K562 (cell line): ENCODE measurements at regions not wholly inside any gene's neighbourhood (a gene's known extent, or its start where the extent isn't known, plus 50 kb on each side); places are given as distances from the start of the nearest gene placed in this dataset.

Source experiments
- ATAC-seq: fragments of 200-7000 bp; cut with Tn5 transposase; 3 replicates; pipeline ENCODE4 v1.9.1; 2020; ENCODE audit warnings: moderate library complexity
- BruUV-seq: library from RNA; stranded (reverse); fragments of 400-500 nt; replicated peaks from 2 replicates; lab custom pipeline; 2021; lab: Mats Ljungman, UMichigan
- CTCF ChIA-PET: fragments of 300-600 bp; formaldehyde crosslinking; extraction: SDS; loops from one replicate; lab custom pipeline; 2021; ENCODE audit warnings: low intra/inter-chr PET ratio; lab: Yijun Ruan, JAX
- POLR2A ChIA-PET: fragments of 300-600, 350-650 bp; sonication (Branson Sonifier 250); formaldehyde crosslinking; extraction: SDS; loops from one replicate; lab custom pipeline; 2021; ENCODE audit warnings: antibody characterized with exemption, inconsistent platforms; lab: Yijun Ruan, JAX
- DNase-seq, 4 experiments: peaks; one replicate each; pipeline versions ENCODE4 v3.0.0 to v3.0.0-alpha.2; 2011 to 2018; ENCODE audit warnings: low spot score in 3 of 4, mixed read lengths in 3 of 4; ENCODE audit errors: extremely low read depth in 1 of 4
- FAIRE-seq: peaks from 2 replicates; lab custom pipeline; 2011; peaks lifted over from hg19 to GRCh38; lab: Jason Lieb, UNC
- H2AFZ ChIP-seq: 2 replicates; pipeline ENCODE4 v1.6.0; 2011; ENCODE audit warnings: low read depth, low read length, control low read depth, inconsistent platforms
- H3K27ac ChIP-seq: fragments of 200-600 bp; 3 replicates; pipeline ENCODE4 v1.8.0; 2011; ENCODE audit warnings: low read depth, mild to moderate bottlenecking, control low read depth, inconsistent platforms, low read length, moderate library complexity, mixed read lengths; ENCODE audit errors: extremely low read depth
- H3K27me3 ChIP-seq, 2 experiments: fragments of 300-600 bp in 1 of 2; 2 replicates in 1 of 2; 3 replicates in 1 of 2; pipeline versions ENCODE4 v1.6.0 to v1.8.0; 2011; ENCODE audit warnings: inconsistent platforms in 2 of 2, low read length in 2 of 2, mild to moderate bottlenecking in 1 of 2, mixed read lengths in 1 of 2, moderate library complexity in 1 of 2; ENCODE audit not compliant: control insufficient read depth in 2 of 2, insufficient read depth in 2 of 2
- H3K36me3 ChIP-seq: fragments of 300-600 bp; 3 replicates; pipeline ENCODE4 v1.8.0; 2011; ENCODE audit warnings: mild to moderate bottlenecking, low read length, inconsistent platforms; ENCODE audit not compliant: control insufficient read depth, insufficient read depth
- H3K4me1 ChIP-seq, 2 experiments: fragments of 200-600 bp in 1 of 2; replicated peaks in 1 of 2; 2 replicates in 1 of 2; 3 replicates in 1 of 2; pipeline versions ENCODE4 v1.5.1 to v1.8.0; 2011; ENCODE audit warnings: inconsistent platforms in 2 of 2, low read length in 2 of 2, mild to moderate bottlenecking in 1 of 2, mixed read lengths in 1 of 2, moderate library complexity in 1 of 2; ENCODE audit not compliant: control insufficient read depth in 2 of 2, insufficient read depth in 2 of 2
- H3K4me2 ChIP-seq: 2 replicates; pipeline ENCODE4 v1.6.1; 2011; ENCODE audit warnings: low read length, control low read depth, inconsistent platforms, mixed read lengths; ENCODE audit not compliant: insufficient read depth
- H3K4me3 ChIP-seq: fragments of 200-600 bp; sonication (generic), shearing (Covaris generic); 2 replicates; pipeline ENCODE4 v1.5.1; 2016; ENCODE audit warnings: control low read depth, inconsistent platforms
- H3K79me2 ChIP-seq: fragments of 200-600 bp; 3 replicates; pipeline ENCODE4 v1.8.0; 2011; ENCODE audit warnings: low read length, inconsistent platforms; ENCODE audit not compliant: control insufficient read depth, insufficient read depth
- H3K9ac ChIP-seq, 2 experiments: 2 replicates each; pipeline versions ENCODE4 v1.6.0 to v1.6.1; 2011; ENCODE audit warnings: low read depth in 2 of 2, low read length in 2 of 2, control low read depth in 1 of 2, inconsistent platforms in 1 of 2, mild to moderate bottlenecking in 1 of 2, mixed read lengths in 1 of 2; ENCODE audit not compliant: insufficient read depth in 1 of 2
- H3K9me1 ChIP-seq: one replicate; pipeline ENCODE4 v1.6.0; 2011; ENCODE audit warnings: inconsistent platforms, mild to moderate bottlenecking, low read length, moderate library complexity; ENCODE audit not compliant: control insufficient read depth, insufficient read depth
- H3K9me3 ChIP-seq: replicated peaks from 2 replicates; pipeline ENCODE4 v1.5.1; 2011; ENCODE audit warnings: low read depth, low read length, inconsistent platforms; ENCODE audit not compliant: control insufficient read depth, insufficient read depth
- H4K20me1 ChIP-seq: replicated peaks from 2 replicates; pipeline ENCODE4 v1.6.1; 2011; ENCODE audit warnings: low read length, inconsistent platforms, mixed read lengths; ENCODE audit not compliant: control insufficient read depth, insufficient read depth
- KLF6 ChIP-seq: fragments of 250-450 bp; sonication (Bioruptor Pico); IDR thresholded peaks from 2 replicates; pipeline ENCODE4 v1.4.0; 2020; ENCODE audit warnings: mild to moderate bottlenecking, moderate library complexity, borderline replicate concordance
- MECOM ChIP-seq: fragments of 250-450 bp; sonication (Bioruptor Pico); IDR thresholded peaks from 2 replicates; pipeline ENCODE4 v1.8.0; 2022; ENCODE audit warnings: inconsistent platforms
- NFATC3 ChIP-seq: fragments of 450-650 bp; IDR thresholded peaks from 2 replicates; pipeline ENCODE4 v1.6.1; 2017; ENCODE audit warnings: mild to moderate bottlenecking
- SIN3A ChIP-seq, 2 experiments: fragments of 150-350 bp in 1 of 2; IDR thresholded peaks; 2 replicates each; pipeline ENCODE4 v1.6.1; 2011 to 2016; ENCODE audit warnings: borderline replicate concordance in 2 of 2, low read depth in 2 of 2, low read length in 2 of 2, mild to moderate bottlenecking in 2 of 2, moderate library complexity in 2 of 2; ENCODE audit not compliant: control insufficient read depth in 1 of 2
- WGBS: fragments of 100-300 bp; shearing (Covaris generic); methylation state at CpG from one replicate; pipeline ENCODE4 v1.1.6; 2016; ENCODE audit warnings: low coverage, mixed read lengths; ENCODE audit not compliant: insufficient coverage; ENCODE audit errors: missing lambda C conversion rate; 5-methylcytosine and 5-hydroxymethylcytosine counted together
- in situ Hi-C: fragments of 300-500 bp; cut with MboI; formaldehyde crosslinking; loops from 4 replicates; pipeline ENCODE4 v1.15.0; 2018; ENCODE audit warnings: inconsistent platforms, mixed read lengths
- intact Hi-C: fragments of 100-400 bp; cut with micrococcal nuclease; formaldehyde crosslinking; loops from 2 replicates; pipeline ENCODE4 v1.14.2; 2022
- TF ChIP-seq, protein P1 (sequence below), 3 experiments: IDR thresholded peaks in 2 of 3; conservative IDR thresholded peaks in 1 of 3; 2 replicates each; pipeline ENCODE4 v1.5.1; 2011 to 2012; ENCODE audit warnings: low read length in 3 of 3, mild to moderate bottlenecking in 3 of 3, control low read depth in 2 of 3, improper control_type of control experiment in 1 of 3, inconsistent platforms in 1 of 3, low read depth in 1 of 3, mixed read lengths in 1 of 3, moderate library complexity in 1 of 3; ENCODE audit not compliant: insufficient read depth in 2 of 3

DNA sequence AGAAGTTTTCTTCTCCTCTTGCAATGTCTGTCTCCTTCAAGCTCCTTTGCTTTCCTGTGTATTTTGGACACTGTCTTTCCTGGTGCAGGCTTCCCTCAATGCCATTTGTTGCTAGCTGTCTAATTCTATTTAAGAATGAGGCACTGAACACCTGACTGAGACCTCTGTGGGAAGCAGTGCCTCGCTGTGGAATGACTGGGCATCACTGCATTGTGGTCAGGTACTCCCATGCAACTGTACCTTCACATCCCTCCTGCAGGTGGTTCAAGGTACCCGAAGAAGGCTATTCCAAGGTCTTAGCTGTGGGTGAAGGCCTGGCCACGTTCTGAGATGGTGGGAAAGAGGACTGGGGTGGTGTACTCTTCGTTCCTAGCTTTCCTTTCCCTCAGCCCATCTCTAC lies 152.8 kb upstream of the CTAGE1 start:
- Histone ChIP-seq H3K4me2 (no peak overlapping the region), H3K4me3 (no peak overlapping the region), H3K9me3 (no peaks in the 10 kb centered on the region), H3K27ac (no peak overlapping the region), H3K36me3 (no peaks in the 10 kb centered on the region), H3K9ac (no peak overlapping the region), H4K20me1 (no peaks in the 10 kb centered on the region), H3K9me1 (no peaks in the 10 kb centered on the region), H3K27me3 (peaks cover 0 to 6% of the 10 kb centered on the region in 2 experiments; a peak in 2 of 5 replicates), H2AFZ (no peak overlapping the region), H3K4me1 (no peaks in the 10 kb centered on the region), H3K79me2 (no peaks in the 10 kb centered on the region)
- no TSS peak for BruUV-seq
- ATAC-seq = no peak; the same call in 2 of the 3 replicates
- 0% methylated on average over 4 of the region's 4 CpGs for WGBS
- no peak for FAIRE-seq
- no peak for DNase-seq
- intact Hi-C loops (no loop called here), in situ Hi-C loops (loop anchor here (25.0 kb wide), 1 partner anchor 658 kb away; no protein-coding TSS in a partner anchor)
- ChIA-PET CTCF (no interaction called here), POLR2A (interaction anchor here (0.8 kb wide), 1 partner anchor 13 kb away, joined by 5 read pairs; no protein-coding TSS in a partner anchor)
- no peak for TF ChIP-seq SIN3A (IDR thresholded peaks at IDR 0.05; ENCODE audit: borderline replicate concordance in 2 of 2, control insufficient read depth in 1 of 2, low read depth in 2 of 2, low read length in 2 of 2)
- TF ChIP-seq, protein P1, sequence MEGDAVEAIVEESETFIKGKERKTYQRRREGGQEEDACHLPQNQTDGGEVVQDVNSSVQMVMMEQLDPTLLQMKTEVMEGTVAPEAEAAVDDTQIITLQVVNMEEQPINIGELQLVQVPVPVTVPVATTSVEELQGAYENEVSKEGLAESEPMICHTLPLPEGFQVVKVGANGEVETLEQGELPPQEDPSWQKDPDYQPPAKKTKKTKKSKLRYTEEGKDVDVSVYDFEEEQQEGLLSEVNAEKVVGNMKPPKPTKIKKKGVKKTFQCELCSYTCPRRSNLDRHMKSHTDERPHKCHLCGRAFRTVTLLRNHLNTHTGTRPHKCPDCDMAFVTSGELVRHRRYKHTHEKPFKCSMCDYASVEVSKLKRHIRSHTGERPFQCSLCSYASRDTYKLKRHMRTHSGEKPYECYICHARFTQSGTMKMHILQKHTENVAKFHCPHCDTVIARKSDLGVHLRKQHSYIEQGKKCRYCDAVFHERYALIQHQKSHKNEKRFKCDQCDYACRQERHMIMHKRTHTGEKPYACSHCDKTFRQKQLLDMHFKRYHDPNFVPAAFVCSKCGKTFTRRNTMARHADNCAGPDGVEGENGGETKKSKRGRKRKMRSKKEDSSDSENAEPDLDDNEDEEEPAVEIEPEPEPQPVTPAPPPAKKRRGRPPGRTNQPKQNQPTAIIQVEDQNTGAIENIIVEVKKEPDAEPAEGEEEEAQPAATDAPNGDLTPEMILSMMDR (IDR thresholded peaks at IDR 0.05 in 2 of 3, conservative IDR thresholded peaks at IDR 0.05 in 1 of 3; ENCODE audit: insufficient read depth in 2 of 3, low read depth in 1 of 3, low read length in 3 of 3) = 0 out of 6 replicates have a peak, but pooled peaks of 1 of the 3 experiments have one; percentile 37

GRCh38 chr18:22572341-22572740 lies 154.6 kb upstream of the CTAGE1 start:
- Histone ChIP-seq H3K9ac (no peak overlapping the region), H3K4me1 (no peaks in the 10 kb centered on the region), H3K27me3 (no peaks in the 10 kb centered on the region; a peak in 1 of 5 replicates), H3K79me2 (no peaks in the 10 kb centered on the region), H3K9me3 (no peaks in the 10 kb centered on the region), H3K9me1 (no peaks in the 10 kb centered on the region), H2AFZ (no peak overlapping the region), H3K36me3 (no peaks in the 10 kb centered on the region), H3K27ac (no peak overlapping the region), H4K20me1 (no peaks in the 10 kb centered on the region), H3K4me3 (no peak overlapping the region), H3K4me2 (no peak overlapping the region)
- in situ Hi-C loops (loop anchor here (25.0 kb wide), 1 partner anchor 660 kb away; no protein-coding TSS in a partner anchor), intact Hi-C loops (no loop called here)
- DNase-seq = no peak
- CTCF ChIA-PET = no interaction called here
- POLR2A ChIA-PET = no interaction called here
- BruUV-seq = no TSS peak
- no peak for FAIRE-seq
- ATAC-seq = no peak
- WGBS = 0% methylated on average over 1 of the region's 1 CpG
- TF ChIP-seq KLF6 (CRISPR knock-in tag) (no peak), MECOM (CRISPR knock-in tag) (no peak), NFATC3 (no peak)
